ENCODE measurements at regions not wholly inside any gene's neighbourhood (a gene's known extent, or its start where the extent isn't known, plus 50 kb on each side); places are given as distances from the start of the nearest gene placed in this dataset.

- Histone ChIP-seq H3K27me3 (ENCODE audit: low read length) (no peaks in the 10 kb centered on the region), H3K4me2 (ENCODE audit: low read depth, low read length, poor library complexity, severe bottlenecking) (no peak overlapping the region), H3K27ac (ENCODE audit: low read depth, low read length) (no peak overlapping the region), H3K9me3 (ENCODE audit: insufficient read depth, low read length) (no peaks in the 10 kb centered on the region), H3K4me3 (ENCODE audit: insufficient read depth, low read length, poor library complexity, severe bottlenecking) (no peak overlapping the region), H3K79me2 (ENCODE audit: insufficient read depth, low read length) (no peaks in the 10 kb centered on the region), H3K9me2 (replicated peaks; ENCODE audit: insufficient read depth, low read length) (no peaks in the 10 kb centered on the region), H2AFZ (ENCODE audit: low read depth, low read length, severe bottlenecking) (no peak overlapping the region), H3K36me3 (ENCODE audit: low read length) (no peaks in the 10 kb centered on the region), H3K9ac (ENCODE audit: low read length) (no peak overlapping the region), H4K20me1 (ENCODE audit: low read depth, low read length) (no peaks in the 10 kb centered on the region), H3F3A (ENCODE audit: insufficient read depth) (no peaks in the 10 kb centered on the region)
- TF ChIP-seq EZH2phosphoT487 (conservative IDR thresholded peaks at IDR 0.05; ENCODE audit: low read length) (no peak), CTCF (IDR thresholded peaks at IDR 0.05; ENCODE audit: insufficient read depth, low read length, poor library complexity, severe bottlenecking) (no peak)
Measured at GRCh38 chr3:95673215-95673614, 1141.2 kb upstream of the EPHA6 start.

GRCh38 chr3:95705786-95706418 is 1108.5 kb upstream of the EPHA6 start:
- Histone ChIP-seq H3F3A (ENCODE audit: insufficient read depth) (no peaks in the 10 kb centered on the region), H3K79me2 (ENCODE audit: insufficient read depth, low read length) (no peaks in the 10 kb centered on the region), H4K20me1 (ENCODE audit: low read depth, low read length) (no peaks in the 10 kb centered on the region), H3K9me3 (ENCODE audit: insufficient read depth, low read length) (no peaks in the 10 kb centered on the region), H3K27me3 (ENCODE audit: low read length) (no peaks in the 10 kb centered on the region), H3K9me2 (replicated peaks; ENCODE audit: insufficient read depth, low read length) (no peaks in the 10 kb centered on the region), H3K36me3 (ENCODE audit: low read length) (no peaks in the 10 kb centered on the region), H2AFZ (ENCODE audit: low read depth, low read length, severe bottlenecking) (no peak overlapping the region), H3K4me2 (ENCODE audit: low read depth, low read length, poor library complexity, severe bottlenecking) (peak overlapping the region; percentile 19), H3K9ac (ENCODE audit: low read length) (no peak overlapping the region), H3K27ac (ENCODE audit: low read depth, low read length) (no peak overlapping the region), H3K4me3 (ENCODE audit: insufficient read depth, low read length, poor library complexity, severe bottlenecking) (no peak overlapping the region)
- TF ChIP-seq EZH2phosphoT487 (conservative IDR thresholded peaks at IDR 0.05; ENCODE audit: low read length) (no peak), CTCF (IDR thresholded peaks at IDR 0.05; ENCODE audit: insufficient read depth, low read length, poor library complexity, severe bottlenecking) (no peak)

GRCh38 chr3:95707268-95707667 is 1107.1 kb upstream of the EPHA6 start:
- H3K27me3 ChIP-seq (ENCODE audit: low read length): no peaks in the 10 kb centered on the region
- H2AFZ ChIP-seq (ENCODE audit: low read depth, low read length, severe bottlenecking): no peak overlapping the region
- no peaks in the 10 kb centered on the region for H3K36me3 ChIP-seq (ENCODE audit: low read length)
- H3F3A ChIP-seq (ENCODE audit: insufficient read depth): no peaks in the 10 kb centered on the region
- no peaks in the 10 kb centered on the region for H3K9me3 ChIP-seq (ENCODE audit: insufficient read depth, low read length)
- H3K4me3 ChIP-seq (ENCODE audit: insufficient read depth, low read length, poor library complexity, severe bottlenecking): no peak overlapping the region
- no peak overlapping the region for H3K9ac ChIP-seq (ENCODE audit: low read length)
- TF ChIP-seq CTCF (IDR thresholded peaks at IDR 0.05; ENCODE audit: insufficient read depth, low read length, poor library complexity, severe bottlenecking): no peak
- TF ChIP-seq EZH2phosphoT487 (conservative IDR thresholded peaks at IDR 0.05; ENCODE audit: low read length): no peak
- H3K9me2 ChIP-seq (replicated peaks; ENCODE audit: insufficient read depth, low read length): no peaks in the 10 kb centered on the region
- no peaks in the 10 kb centered on the region for H3K79me2 ChIP-seq (ENCODE audit: insufficient read depth, low read length)
- H4K20me1 ChIP-seq (ENCODE audit: low read depth, low read length): no peaks in the 10 kb centered on the region
- H3K4me2 ChIP-seq (ENCODE audit: low read depth, low read length, poor library complexity, severe bottlenecking): no peak overlapping the region
- no peak overlapping the region for H3K27ac ChIP-seq (ENCODE audit: low read depth, low read length)
